Neural progenitor cell (in vitro differentiated cells): ENCODE measurements at regions not wholly inside any gene's neighbourhood (a gene's known extent, or its start where the extent isn't known, plus 50 kb on each side); places are given as distances from the start of the nearest gene placed in this dataset.

Experiments
- EZH2 ChIP-seq: fragments of 200-600 bp; sonication (generic); IDR thresholded peaks from 2 replicates; pipeline ENCODE4 v1.6.1; 2017; ENCODE audit warnings: antibody characterized with exemption, mild to moderate bottlenecking, moderate library complexity
- EZH2phosphoT487 ChIP-seq: fragments of 200-600 bp; sonication (generic); IDR thresholded peaks from 2 replicates; pipeline ENCODE4 v1.6.1; 2017; ENCODE audit warnings: antibody characterized with exemption
- TF ChIP-seq, protein P1 (sequence below): fragments of 200-600 bp; sonication (generic); IDR thresholded peaks from 2 replicates; pipeline ENCODE4 v1.5.1; 2017; ENCODE audit warnings: antibody characterized with exemption, mild to moderate bottlenecking

DNA sequence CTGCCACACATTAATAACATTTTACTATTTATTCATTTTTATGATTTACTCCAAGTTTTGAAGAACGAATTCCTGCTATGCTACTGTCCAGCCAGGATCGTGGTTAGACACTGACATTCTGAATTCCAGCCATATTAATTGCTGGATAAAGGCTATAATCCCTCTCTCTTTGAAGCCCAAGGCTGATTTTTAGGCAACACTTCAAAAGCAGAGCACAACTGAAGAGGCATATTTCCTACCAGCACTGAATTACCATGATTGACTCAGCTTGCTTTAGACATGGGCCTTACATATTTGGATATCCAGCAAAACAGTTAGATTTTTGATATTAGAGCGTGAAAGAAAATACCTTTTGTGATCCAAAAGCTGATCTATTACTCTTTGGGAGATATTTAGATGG lies 205.0 kb downstream of the ZIC1 start:
- TF ChIP-seq, protein P1, sequence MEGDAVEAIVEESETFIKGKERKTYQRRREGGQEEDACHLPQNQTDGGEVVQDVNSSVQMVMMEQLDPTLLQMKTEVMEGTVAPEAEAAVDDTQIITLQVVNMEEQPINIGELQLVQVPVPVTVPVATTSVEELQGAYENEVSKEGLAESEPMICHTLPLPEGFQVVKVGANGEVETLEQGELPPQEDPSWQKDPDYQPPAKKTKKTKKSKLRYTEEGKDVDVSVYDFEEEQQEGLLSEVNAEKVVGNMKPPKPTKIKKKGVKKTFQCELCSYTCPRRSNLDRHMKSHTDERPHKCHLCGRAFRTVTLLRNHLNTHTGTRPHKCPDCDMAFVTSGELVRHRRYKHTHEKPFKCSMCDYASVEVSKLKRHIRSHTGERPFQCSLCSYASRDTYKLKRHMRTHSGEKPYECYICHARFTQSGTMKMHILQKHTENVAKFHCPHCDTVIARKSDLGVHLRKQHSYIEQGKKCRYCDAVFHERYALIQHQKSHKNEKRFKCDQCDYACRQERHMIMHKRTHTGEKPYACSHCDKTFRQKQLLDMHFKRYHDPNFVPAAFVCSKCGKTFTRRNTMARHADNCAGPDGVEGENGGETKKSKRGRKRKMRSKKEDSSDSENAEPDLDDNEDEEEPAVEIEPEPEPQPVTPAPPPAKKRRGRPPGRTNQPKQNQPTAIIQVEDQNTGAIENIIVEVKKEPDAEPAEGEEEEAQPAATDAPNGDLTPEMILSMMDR = no peak
- TF ChIP-seq EZH2 = no peak
- no peak for TF ChIP-seq EZH2phosphoT487
